GM21390 (cell line): ENCODE measurements at regions not wholly inside any gene's neighbourhood (a gene's known extent, or its start where the extent isn't known, plus 50 kb on each side); places are given as distances from the start of the nearest gene placed in this dataset.
"Not testable (repeated sequence)": the region's sequence is repeated elsewhere in the genome, so short reads cannot be mapped to it uniquely, and the experiment has no call there.

ENCODE experiments used
- ATAC-seq: cut with Tn5 transposase; IDR thresholded peaks from one replicate; pipeline ENCODE4 v1.9.1; 2021; ENCODE audit not compliant: unreplicated experiment

DNA sequence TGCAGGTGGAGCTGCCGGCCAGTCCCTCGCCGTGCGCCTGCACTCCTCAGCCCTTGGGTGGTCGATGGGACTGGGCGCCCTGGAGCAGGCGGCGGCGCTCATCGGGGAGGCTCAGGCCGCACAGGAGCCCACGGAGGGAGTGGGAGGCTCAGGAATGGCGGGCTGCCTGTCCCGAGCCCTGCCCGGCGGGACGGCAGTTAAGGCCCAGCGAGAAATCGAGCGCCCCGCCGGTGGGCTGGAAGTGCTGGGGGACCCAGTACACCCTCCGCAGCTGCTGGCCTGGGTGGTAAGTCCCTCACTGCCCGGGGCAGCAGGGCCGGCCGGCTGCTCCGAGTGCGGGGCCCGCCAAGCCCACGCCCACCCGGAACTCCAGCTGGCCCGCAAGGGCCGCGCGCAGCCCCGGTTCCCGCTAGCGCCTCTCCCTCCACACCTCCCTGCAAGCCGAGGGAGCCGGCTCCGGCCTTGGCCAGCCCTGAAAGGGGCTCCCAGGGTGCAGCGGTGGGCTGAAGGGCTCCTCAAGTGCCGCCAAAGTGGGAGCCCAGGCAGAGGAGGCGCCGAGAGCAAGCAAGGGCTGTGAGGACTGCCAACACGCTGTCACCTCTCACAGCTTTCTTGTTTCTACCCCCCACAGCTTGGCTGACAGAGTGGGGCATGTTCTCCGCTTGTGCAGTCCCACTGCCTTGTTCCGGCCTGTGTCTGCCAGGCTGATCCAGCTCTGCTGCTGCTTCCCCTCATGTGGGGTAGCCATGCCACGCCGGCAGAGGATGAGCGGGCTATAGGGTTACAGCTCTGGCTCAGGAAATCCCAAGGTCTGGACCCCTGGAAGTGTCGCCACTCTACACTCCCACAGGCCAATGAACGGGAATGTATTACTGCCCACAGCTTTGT lies 886.7 kb downstream of the FAT4 start:
- ATAC-seq, result not testable (repeated sequence)

DNA sequence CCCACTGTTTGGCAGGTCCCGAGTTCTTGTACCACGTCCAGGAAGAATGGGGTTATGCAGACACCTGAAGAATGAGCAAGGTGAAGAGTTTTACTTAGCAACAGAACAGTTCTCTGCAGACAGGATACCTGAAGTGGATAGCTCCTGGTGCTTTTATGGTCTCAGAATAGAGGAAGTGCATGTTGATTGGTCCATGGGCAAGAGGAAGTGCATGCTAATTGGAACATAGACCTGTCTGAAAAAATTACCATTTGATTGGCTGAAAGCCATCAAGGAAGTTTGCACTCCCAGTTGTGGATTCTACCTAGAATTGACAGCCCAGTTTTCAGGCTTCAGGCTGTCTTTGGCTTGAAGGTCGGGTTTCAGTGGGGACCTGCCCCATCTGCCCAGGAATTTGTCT lies 887.5 kb downstream of the FAT4 start:
- ATAC-seq, result no peak

DNA sequence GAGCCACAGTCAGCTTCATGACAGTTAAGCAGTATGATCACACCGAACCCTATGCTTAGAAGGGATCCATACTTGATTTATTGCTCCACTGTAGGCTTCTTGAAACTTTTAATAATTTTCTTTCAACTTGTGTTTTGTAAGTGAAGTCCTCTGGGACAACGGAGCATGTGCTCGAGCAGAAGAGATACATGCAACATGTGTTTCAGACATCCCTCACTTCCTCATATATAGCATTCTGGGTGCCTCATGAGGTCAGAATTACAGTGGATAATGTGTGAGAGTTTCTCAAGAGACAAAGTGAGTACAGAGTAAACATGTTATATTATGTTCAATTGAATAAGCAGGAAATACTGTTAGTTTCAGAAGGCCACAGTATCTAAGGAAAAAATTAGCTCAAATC lies 893.2 kb downstream of the FAT4 start:
- ATAC-seq, result no peak

DNA sequence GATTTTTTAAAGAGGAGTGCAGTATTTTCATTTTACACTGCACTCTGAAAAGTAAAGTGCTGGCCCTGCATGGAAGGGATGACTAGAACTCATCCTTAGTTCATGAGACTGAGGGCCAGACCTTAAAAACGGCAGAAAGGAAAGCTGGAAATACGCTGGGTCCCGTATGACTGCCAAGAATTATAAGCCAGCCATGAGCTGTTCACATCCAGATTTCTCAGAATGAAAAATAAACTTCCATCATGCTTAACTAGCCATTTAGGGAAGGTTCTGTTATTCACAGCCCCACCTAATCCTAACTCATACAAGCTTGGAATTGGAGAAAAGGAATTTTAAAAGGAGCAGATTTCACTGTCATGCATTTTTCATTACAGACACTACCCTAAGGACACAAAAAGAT lies 894.4 kb downstream of the FAT4 start:
- ATAC-seq, result no peak

DNA sequence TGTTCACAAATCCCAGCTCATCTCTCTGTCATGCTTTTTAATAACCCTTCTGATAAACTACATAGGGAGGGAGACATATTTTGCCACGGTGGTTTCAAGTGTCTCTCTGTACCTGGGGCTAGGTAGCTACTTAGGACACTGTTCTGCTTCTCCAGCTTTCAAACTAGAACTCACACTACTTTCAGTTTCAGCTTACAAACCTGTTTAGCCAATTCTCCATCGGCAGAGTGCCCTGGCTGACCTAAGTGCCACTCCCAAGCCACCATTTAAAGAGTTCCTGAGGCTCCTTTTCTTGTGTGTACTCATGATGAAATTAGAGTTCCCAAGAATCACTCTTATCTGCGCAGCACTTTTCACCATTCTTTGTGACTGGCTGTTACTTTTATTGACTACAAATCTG lies 899.2 kb downstream of the FAT4 start:
- ATAC-seq, result no peak

DNA sequence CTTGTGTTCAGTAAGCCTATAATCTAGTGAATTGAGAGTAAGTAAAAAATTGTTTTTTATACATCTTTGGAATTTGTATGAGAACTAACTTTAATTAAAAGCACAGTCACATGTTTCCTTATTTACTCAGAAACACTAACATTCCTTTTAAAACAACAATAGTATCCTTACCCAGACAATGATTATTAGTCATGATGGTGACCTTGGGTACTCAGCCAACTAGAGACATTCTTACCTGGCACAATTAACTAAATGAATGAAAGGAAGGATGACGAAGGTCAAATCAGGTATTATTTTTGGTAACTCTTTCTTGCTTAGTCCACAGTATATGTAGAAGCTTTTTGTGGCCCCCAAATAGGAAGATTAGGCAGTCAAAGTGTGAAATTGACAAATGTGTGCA lies 901.0 kb downstream of the FAT4 start:
- no peak for ATAC-seq

DNA sequence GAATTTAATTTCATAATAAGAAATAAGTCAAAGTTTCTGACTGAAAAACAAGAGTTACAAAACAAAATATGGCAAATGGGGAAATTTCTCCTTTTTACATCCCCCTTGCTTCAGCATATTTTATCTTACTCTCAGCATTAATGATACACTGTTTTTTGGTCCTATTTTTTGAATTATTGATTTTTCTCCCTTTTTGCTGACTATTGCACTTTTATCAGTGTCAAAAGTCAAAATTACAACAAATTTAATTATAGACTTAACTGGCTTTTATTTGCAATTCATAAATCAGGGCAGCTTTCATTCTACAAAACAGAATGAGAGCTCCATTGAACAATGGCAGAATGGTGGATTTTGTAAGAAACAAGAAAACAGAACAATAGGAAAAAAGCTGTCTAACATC lies 901.9 kb downstream of the FAT4 start:
- ATAC-seq, result no peak

DNA sequence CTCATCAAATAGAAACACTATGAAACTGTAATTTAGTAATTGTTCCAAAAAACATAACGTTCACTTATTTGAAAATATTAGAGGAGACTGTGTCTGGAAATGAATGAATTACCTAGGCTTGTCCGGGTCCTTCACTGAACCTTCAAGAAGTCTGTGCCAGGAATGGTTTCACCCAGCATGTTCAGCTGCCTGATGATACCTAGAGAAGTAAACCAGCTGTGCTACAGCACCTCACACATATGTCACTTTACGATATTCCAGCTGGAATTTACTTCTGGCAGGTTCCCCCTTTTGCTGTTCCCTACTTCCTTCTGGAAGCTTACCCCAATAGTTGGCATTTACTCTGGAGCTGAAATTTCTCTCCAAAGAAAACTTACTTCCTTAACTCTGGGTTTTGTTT lies 906.5 kb downstream of the FAT4 start:
- ATAC-seq, result no peak

DNA sequence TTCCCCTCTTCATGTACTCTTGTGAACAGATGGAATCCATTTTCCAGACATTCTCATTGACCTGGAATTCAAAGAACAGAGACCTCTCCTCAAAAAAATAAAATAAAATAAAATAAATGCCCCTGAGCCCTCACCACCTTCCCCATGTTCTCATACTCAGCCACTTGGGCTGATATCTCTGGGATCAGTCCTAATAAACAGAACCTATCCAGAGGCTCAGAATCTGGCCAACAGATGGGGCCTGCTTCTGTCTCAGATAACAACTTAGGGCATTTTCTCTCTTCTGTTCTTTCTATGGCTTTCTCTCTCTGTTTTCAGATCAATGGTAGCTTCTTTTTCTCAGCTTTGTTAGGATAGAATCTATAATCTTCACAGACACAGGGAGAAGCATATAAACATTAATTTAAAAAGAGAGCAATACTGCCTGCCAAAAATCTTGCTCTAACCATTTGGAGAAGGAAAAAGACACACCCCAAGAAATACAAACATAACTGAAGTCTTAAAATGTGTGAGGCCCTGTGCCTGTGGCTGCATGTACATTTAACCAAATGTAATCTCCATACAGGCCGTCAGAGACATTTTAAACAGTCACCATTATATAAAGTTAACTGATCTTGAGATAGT lies 907.1 kb downstream of the FAT4 start:
- ATAC-seq, result no peak

DNA sequence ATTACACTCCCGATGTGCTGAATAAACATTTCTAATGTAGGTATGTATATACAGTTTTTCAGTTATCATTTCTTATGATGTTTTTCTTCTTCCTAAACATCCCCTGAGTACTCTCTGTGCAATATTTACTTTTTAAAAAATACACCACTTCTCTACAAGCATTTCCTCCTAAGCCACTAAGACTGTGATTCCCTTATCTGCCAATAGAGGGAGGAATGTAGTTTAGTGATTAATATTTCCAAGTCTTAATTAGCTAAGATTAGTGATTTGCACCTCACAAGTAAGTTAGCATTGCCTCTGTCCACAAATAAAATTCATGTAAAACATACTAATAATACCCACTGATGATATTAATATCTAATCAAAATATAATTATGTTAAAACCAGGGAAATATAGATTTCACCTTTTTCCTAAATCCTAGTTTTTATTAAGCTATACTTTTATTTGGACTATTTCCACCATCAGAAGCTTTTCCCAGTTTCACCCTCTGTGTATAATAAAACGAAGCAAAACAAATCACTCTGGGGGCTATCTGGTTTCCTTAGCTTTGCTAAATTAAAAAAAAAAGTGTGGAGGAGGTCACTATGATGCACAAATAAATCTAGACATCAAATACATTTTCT lies 909.1 kb downstream of the FAT4 start:
- ATAC-seq, result no peak

DNA sequence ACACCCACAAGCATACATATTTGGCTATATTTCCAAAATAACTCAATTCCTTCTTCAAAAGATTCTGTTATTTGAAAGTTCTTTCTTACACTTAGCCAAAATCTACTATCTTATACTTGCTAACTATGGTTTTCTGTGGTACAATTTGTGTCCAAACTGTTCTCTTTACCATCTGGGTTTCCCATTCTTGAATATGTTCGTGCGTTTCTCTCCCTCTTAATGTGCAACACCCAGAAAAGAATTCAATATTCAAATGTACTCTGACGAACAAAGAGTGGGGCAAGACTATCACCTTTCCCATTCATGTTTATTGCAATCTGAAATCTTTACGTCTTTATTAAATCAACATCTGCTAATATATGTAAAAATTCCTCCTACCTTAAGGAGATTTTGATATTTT lies 912.7 kb downstream of the FAT4 start:
- no peak for ATAC-seq

DNA sequence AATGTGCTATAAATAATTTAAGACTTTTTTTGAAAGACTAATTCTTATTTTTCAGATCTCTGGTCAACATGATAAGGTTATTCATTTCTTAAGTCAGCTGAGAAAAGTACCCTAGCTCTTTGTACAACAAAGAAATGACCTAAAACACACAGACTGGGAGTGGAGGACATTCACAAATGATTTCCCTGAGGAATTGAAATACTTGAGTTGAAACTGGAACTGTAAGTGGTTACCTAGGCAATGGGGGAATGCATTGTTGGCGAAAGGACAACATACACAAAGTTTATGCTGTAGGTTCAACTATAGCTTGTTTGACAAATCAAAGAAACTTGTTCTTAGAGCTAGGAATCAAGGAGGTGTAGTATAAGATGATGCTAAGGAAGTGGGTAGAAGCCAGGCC lies 915.5 kb downstream of the FAT4 start:
- ATAC-seq, result no peak

DNA sequence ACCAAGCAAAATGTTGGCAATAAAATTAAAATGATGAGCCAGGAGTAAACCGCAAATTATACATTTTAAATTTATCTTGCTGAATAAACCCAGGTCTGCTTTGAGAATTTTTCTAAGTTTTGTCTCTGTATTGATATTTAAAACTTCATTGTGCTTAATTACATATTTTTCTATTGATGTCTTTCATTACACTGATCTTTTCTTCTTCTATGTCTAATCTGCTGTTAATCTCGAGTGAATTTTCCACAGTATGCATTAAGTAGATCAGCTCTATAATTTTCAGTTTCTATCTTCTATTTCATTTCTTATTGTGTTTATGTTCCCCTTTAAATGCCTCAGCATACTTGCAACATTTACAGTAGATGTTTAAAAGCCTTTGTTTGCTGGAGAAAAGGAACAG lies 918.7 kb downstream of the FAT4 start:
- no peak for ATAC-seq

DNA sequence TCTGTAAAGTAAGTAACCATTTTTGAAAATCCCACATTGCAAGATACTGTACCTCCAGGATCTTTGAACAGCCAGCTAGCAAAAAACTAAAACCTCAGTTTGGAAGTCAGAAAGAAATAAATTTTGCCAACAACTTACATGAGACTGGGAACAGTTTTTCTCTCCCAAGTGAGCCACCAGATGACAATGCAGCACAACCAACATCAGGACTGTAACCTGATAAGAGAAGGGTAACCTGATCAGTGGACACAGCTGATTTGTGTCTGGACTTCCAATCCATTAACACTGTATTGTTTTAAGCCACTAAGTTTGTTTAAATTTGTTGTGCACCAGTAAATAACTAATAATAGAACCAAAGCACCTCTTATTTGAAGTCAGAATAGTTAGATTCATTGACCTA lies 923.3 kb downstream of the FAT4 start:
- ATAC-seq, result no peak

DNA sequence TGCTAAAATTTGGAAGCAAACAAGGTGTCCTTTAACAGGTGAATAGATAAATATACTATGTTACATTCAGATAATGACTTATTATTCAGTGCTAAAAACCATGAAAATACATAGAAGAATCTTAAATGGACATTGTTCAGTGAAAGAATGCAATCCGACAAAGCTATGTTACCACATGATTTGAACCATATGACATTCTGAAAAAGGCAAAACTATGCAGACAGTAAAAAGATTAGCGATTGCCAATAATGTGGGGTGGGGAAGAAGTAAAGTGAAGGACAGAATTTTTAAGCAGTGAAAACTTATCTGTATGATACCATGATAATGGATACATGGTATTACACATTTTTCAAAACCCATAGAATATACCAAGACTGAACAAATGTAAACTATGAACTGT lies 926.9 kb downstream of the FAT4 start:
- ATAC-seq, result no peak

DNA sequence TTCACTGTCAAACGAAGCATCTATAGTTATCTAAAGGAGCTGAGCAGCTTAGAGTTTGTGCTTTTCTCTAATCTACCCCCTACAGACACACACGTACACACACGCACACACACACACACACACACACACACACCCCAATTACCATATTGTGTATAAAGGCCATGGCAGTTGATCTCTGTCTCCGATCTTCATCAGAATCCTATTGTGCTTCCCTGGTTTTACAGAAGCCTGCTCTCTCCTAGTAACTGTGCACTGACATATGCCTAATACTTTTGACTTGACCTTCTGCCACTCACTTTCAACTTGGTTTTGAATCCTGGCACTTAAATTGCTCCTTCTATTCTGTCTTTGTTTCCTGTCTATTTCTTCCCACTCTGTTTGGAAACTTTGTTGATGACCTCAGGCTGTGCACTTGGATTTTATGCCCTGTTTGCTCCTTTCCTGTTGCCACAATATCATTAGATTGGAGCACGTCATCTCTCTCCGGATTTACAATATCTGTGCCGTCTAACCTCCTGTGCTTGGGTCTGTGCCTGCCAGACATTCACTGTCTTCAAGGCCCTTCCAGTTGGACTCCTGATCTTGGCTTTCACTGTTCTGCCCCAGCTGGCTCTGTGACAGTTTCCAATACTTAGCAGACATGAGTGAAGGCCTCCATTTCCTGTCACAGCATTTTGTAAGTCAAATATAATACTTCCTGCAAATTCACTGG lies 928.1 kb downstream of the FAT4 start:
- ATAC-seq, result no peak

DNA sequence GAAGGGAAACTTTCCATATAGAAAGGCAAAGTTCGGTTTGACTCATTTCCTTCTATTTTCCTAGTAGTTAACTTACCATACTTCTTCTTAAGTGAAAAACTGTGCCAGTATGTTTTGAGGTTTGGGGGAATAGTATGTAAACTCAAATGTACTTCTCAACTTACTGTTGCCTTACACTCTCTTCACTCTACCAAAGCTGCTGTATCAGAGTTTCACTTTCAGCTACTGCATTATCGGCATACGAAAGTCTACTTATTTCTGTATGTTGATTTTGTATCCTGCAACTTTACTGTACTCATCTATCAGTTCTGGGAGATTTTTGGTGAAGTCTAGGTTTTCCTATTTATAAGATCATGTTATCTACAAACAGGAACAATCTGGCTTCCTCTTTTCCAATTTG lies 932.7 kb downstream of the FAT4 start:
- ATAC-seq, result no peak

DNA sequence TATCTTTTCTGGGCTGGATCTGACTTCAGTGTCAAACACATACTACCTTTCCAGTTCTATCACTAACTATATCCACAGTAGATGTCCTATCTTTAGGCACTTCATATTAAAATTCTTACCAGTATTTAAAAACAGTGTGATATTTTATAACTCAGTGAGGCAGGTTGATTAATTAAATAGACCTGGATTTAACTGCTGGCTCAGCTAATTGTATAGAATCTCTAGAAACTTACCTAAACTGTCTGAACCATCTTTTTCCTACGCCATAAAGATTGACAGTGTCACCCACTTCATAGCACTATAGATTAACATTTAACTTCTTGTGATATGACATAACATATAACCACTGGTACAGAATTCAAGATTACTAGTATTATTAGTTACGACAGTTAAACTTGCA lies 935.3 kb downstream of the FAT4 start:
- no peak for ATAC-seq

DNA sequence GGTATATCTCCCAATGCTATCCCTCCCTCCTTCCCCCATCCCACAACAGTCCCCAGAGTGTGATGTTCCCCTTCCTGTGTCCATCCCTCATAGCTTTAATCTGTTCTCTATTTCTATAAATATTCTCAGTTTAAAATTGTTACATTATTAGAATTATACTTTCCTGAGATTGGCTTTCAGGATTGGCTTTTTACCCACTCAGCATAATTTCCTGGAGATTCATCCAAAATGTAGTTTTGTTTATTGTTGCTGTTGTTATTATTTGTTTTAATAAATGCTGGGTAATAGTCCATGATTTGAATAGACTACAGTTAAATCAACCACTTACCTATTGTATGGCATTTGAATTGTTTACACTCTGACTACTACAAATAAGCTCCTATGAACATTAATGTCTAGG lies 936.4 kb downstream of the FAT4 start:
- ATAC-seq, result no peak

DNA sequence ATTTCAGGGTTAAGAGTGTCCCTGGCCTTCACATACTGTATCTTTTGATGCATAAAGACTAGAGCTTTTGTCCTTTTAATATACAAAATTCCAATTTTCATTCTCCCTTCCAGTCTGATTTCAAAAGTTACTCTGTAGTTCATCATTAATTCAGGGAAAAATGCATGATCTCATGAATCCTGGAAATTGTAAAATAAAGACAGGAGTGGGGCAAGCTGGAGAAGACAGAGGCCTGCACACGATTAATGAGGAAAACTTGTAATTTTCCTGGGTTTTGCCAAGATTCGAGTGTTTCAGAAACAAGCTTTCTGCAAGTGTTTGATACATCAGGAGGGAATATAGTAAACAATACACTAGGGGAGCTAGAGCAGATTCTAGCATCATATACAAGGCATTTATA lies 947.9 kb downstream of the FAT4 start:
- no peak for ATAC-seq

DNA sequence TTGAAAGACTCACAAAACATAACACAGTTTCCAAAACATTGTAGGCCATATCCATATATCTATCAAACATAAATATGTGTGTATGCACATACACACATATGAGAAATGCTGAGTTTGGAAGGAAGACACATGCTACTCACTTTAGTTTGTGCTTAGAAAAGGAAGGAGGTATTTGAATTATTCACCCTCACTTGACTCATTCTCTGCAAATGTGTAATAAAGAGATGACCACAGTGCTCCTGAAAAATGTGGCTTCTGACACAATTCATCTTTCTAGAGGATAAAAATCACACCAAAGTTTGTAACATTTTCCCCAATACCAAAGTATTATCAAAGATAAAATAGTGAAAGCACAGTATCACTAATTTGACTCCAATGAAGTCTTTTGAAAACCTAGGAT lies 950.1 kb downstream of the FAT4 start:
- ATAC-seq, result no peak

DNA sequence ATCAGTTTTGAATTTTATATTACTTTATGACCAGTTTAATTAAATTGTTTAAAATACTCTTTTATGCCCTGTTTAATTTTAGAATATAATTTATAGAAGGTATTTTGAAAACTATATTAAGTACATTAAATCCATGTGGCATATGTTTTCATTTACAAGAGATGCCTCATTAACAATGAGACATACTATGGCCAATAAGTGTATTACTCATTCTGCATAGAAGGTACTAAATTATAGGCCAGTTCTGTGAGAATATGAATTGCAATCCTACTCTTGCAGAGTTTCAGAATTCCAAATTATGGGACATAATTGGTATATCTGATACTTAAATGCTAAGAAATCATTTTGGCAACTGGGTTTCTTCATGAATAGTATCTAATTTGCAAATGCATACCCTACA lies 951.1 kb downstream of the FAT4 start:
- no peak for ATAC-seq
